Adrenal gland (tissue), 9 donors: ENCODE measurements at regions not wholly inside any gene's neighbourhood (a gene's known extent, or its start where the extent isn't known, plus 50 kb on each side); places are given as distances from the start of the nearest gene placed in this dataset.

Source experiments
- DNase-seq, 7 donors: peaks; one replicate each; pipeline ENCODE4 v3.0.0-alpha.2; 2019 to 2020
- H3K27ac ChIP-seq, 5 donors: fragments of 200-600 bp; sonication (generic) in 4 of 5; 1 replicate in 3 of 5; 2 replicates in 2 of 5; pipeline versions ENCODE4 v1.5.1 to v1.8.0; 2016 to 2020; ENCODE audit warnings: mild to moderate bottlenecking in 1 of 5
- H3K27me3 ChIP-seq: fragments of 200-600 bp; 2 replicates; pipeline ENCODE4 v1.8.0; 2021
- H3K36me3 ChIP-seq, 2 donors: fragments of 200-600 bp; replicated peaks in 1 of 2; 1 replicate in 1 of 2; 2 replicates in 1 of 2; pipeline versions ENCODE4 v1.5.1 to v1.8.0; 2018 to 2022
- H3K4me1 ChIP-seq, 2 donors: fragments of 200-600 bp; replicated peaks in 1 of 2; 1 replicate in 1 of 2; 2 replicates in 1 of 2; pipeline versions ENCODE4 v1.5.1 to v1.8.0; 2018 to 2021
- H3K4me3 ChIP-seq, 4 donors: fragments of 200-600 bp; sonication (generic) in 3 of 4; one replicate each; pipeline ENCODE4 v1.5.1; 2016 to 2018
- H3K9me3 ChIP-seq, 3 donors: fragments of 200-600 bp; sonication (generic) in 1 of 3; replicated peaks in 1 of 3; 1 replicate in 2 of 3; 2 replicates in 1 of 3; pipeline versions ENCODE4 v1.5.1 to v1.8.0; 2016 to 2021
- CTCF ChIP-seq, 6 experiments: fragments of 450-650 bp in 4 of 6; fragments of 200-600 bp in 2 of 6; sonication (generic) in 1 of 6; IDR thresholded peaks; 1 replicate in 5 of 6; 2 replicates in 1 of 6; pipeline versions ENCODE4 v1.5.1 to v1.8.0; 2016 to 2021; ENCODE audit warnings: antibody characterized with exemption in 6 of 6, mild to moderate bottlenecking in 2 of 6, moderate library complexity in 1 of 6
- POLR2A ChIP-seq, 2 donors: fragments of 450-650 bp; IDR thresholded peaks; one replicate each; pipeline ENCODE4 v1.6.1; 2017; ENCODE audit warnings: antibody characterized with exemption in 2 of 2, mild to moderate bottlenecking in 2 of 2, moderate library complexity in 1 of 2
- WGBS, 4 donors: extraction: QIAGEN DNeasy Blood & Tissue Kit in 2 of 4; methylation state at CpG; one replicate each; pipeline versions ENCODE4 v1.1.5 to v1.1.7; 2013 to 2017; 5-methylcytosine and 5-hydroxymethylcytosine counted together
- intact Hi-C, 2 donors: fragments of 100-400 bp; cut with DNase I; formaldehyde crosslinking; loops; one replicate each; pipeline versions ENCODE4 v1.14.1 to v1.15.0; 2022 to 2023
- donor health status: healthy with polysubstance abuse.
- donor health status: Bipolar disorder and iron deficiency.
- donor health status: DM: yes; HTN: yes; CAD: no.
- donor health status: DM: no; HTN: no; CAD: no.
- donor health status: DM: no; HTN: no; CAD: no.

GRCh38 chr2:185222311-185222710 is 516.3 kb upstream of the FSIP2 start:
- intact Hi-C loops: no loop called here
- 68 to 86% (median 75%) methylated on average over 1 of the region's 1 CpG for WGBS, 4 donors

GRCh38 chr2:185227391-185227790 is 511.2 kb upstream of the FSIP2 start:
- H3K9me3 ChIP-seq: no peaks in the 10 kb centered on the region
- intact Hi-C loops: no loop called here
- no peaks in the 10 kb centered on the region for H3K36me3 ChIP-seq
- 70 to 82% (median 71%) methylated on average over 3 of the region's 3 CpGs for WGBS, 4 donors
- no peaks in the 10 kb centered on the region for H3K27me3 ChIP-seq
- no peak for TF ChIP-seq POLR2A (IDR thresholded peaks at IDR 0.05)
- no peak overlapping the region for H3K27ac ChIP-seq
- DNase-seq: no peak
- no peaks in the 10 kb centered on the region for H3K4me1 ChIP-seq
- H3K4me3 ChIP-seq: no peak overlapping the region

More at GRCh38 chr2:185222311-185222710, 516.3 kb upstream of the FSIP2 start:
- Histone ChIP-seq H3K27me3 (no peaks in the 10 kb centered on the region), H3K36me3 (no peaks in the 10 kb centered on the region), H3K4me1 (no peaks in the 10 kb centered on the region), H3K4me3 (no peak overlapping the region), H3K27ac (no peak overlapping the region), H3K9me3 (no peaks in the 10 kb centered on the region)
- DNase-seq: no peak
- TF ChIP-seq CTCF (IDR thresholded peaks at IDR 0.05): no peak
- TF ChIP-seq POLR2A (IDR thresholded peaks at IDR 0.05): no peak

- TF ChIP-seq POLR2A (IDR thresholded peaks at IDR 0.05): no peak
- TF ChIP-seq CTCF (IDR thresholded peaks at IDR 0.05): no peak
- WGBS, 4 donors: 57 to 68% (median 61%) methylated on average over 1 of the region's 1 CpG
- H3K4me1 ChIP-seq: no peaks in the 10 kb centered on the region
- no peak for DNase-seq
- H3K4me3 ChIP-seq: no peak overlapping the region
- H3K27me3 ChIP-seq: no peaks in the 10 kb centered on the region
- no peak overlapping the region for H3K27ac ChIP-seq
- intact Hi-C loops: no loop called here
- no peaks in the 10 kb centered on the region for H3K36me3 ChIP-seq
- H3K9me3 ChIP-seq: no peaks in the 10 kb centered on the region
Measured at GRCh38 chr2:185239491-185239890, 499.1 kb upstream of the FSIP2 start.

- Histone ChIP-seq H3K27me3 (no peaks in the 10 kb centered on the region), H3K36me3 (no peaks in the 10 kb centered on the region), H3K9me3 (no peaks in the 10 kb centered on the region), H3K27ac (no peak overlapping the region), H3K4me3 (no peak overlapping the region), H3K4me1 (no peaks in the 10 kb centered on the region)
- DNase-seq: no peak
- TF ChIP-seq CTCF (IDR thresholded peaks at IDR 0.05) (no peak), POLR2A (IDR thresholded peaks at IDR 0.05) (no peak)
- 65 to 78% (median 75%) methylated on average over 4 of the region's 4 CpGs for WGBS, 4 donors
- intact Hi-C loops: no loop called here
Measured at GRCh38 chr2:185240796-185241195, 497.8 kb upstream of the FSIP2 start.

GRCh38 chr2:185241556-185241955 is 497.0 kb upstream of the FSIP2 start:
- Histone ChIP-seq H3K27me3 (no peaks in the 10 kb centered on the region), H3K4me3 (no peak overlapping the region), H3K9me3 (no peaks in the 10 kb centered on the region), H3K36me3 (no peaks in the 10 kb centered on the region), H3K27ac (no peak overlapping the region), H3K4me1 (no peaks in the 10 kb centered on the region)
- DNase-seq: no peak
- 79 to 88% (median 81%) methylated on average over 13 of the region's 13 CpGs for WGBS, 4 donors
- TF ChIP-seq POLR2A (IDR thresholded peaks at IDR 0.05): no peak
- TF ChIP-seq CTCF (IDR thresholded peaks at IDR 0.05): no peak
- intact Hi-C loops: no loop called here
